Tibial nerve (tissue), 4 donors: ENCODE measurements at regions not wholly inside any gene's neighbourhood (a gene's known extent, or its start where the extent isn't known, plus 50 kb on each side); places are given as distances from the start of the nearest gene placed in this dataset.

Experiments
- DNase-seq, 2 donors: peaks; one replicate each; pipeline ENCODE4 v3.0.0-alpha.2; 2019; ENCODE audit warnings: low spot score in 2 of 2
- H3K27ac ChIP-seq, 4 donors: fragments of 200-600 bp; sonication (generic) in 3 of 4; one replicate each; pipeline ENCODE4 v1.5.1; 2017 to 2019; ENCODE audit warnings: mild to moderate bottlenecking in 1 of 4
- H3K27me3 ChIP-seq, 2 donors: fragments of 200-600 bp; sonication (generic) in 1 of 2; one replicate each; pipeline versions ENCODE4 v1.5.1 to v1.6.0; 2017 to 2019
- H3K36me3 ChIP-seq, 3 donors: fragments of 200-600 bp; sonication (generic); one replicate each; pipeline ENCODE4 v1.5.1; 2018 to 2019
- H3K4me1 ChIP-seq, 4 donors: fragments of 200-600 bp; sonication (generic) in 3 of 4; one replicate each; pipeline ENCODE4 v1.5.1; 2017 to 2019
- H3K4me3 ChIP-seq, 4 donors: fragments of 200-600 bp; sonication (generic) in 3 of 4; one replicate each; pipeline ENCODE4 v1.5.1; 2017 to 2019; ENCODE audit warnings: mild to moderate bottlenecking in 1 of 4, moderate library complexity in 1 of 4
- H3K9me3 ChIP-seq, 4 donors: fragments of 200-600 bp; sonication (generic) in 3 of 4; one replicate each; pipeline ENCODE4 v1.5.1; 2017 to 2019
- CTCF ChIP-seq, 5 experiments: fragments of 200-600 bp in 3 of 5; fragments of 450-650 bp in 2 of 5; sonication (generic) in 3 of 5; IDR thresholded peaks; one replicate each; pipeline ENCODE4 v1.5.1; 2016 to 2019; ENCODE audit warnings: antibody characterized with exemption in 5 of 5, mild to moderate bottlenecking in 3 of 5, moderate library complexity in 2 of 5
- EP300 ChIP-seq, 2 donors: sonication (generic); formaldehyde crosslinking; IDR thresholded peaks; one replicate each; pipeline ENCODE4 v1.6.1; 2017; ENCODE audit warnings: antibody characterized with exemption in 2 of 2, mild to moderate bottlenecking in 1 of 2
- POLR2A ChIP-seq, 2 donors: fragments of 450-650 bp; IDR thresholded peaks; one replicate each; pipeline ENCODE4 v1.6.1; 2017; ENCODE audit warnings: antibody characterized with exemption in 2 of 2, mild to moderate bottlenecking in 2 of 2, moderate library complexity in 2 of 2
- WGBS, 2 donors: methylation state at CpG; one replicate each; pipeline ENCODE4 v1.1.5; 2018; 5-methylcytosine and 5-hydroxymethylcytosine counted together

GRCh38 chr5:24909210-24909609, 264.4 kb upstream of the CDH10 start:
- no peak overlapping the region for H3K27ac ChIP-seq
- no peaks in the 10 kb centered on the region for H3K27me3 ChIP-seq
- H3K9me3 ChIP-seq: no peaks in the 10 kb centered on the region
- H3K4me1 ChIP-seq: no peaks in the 10 kb centered on the region
- no peak overlapping the region for H3K4me3 ChIP-seq
- TF ChIP-seq POLR2A (IDR thresholded peaks at IDR 0.05) (no peak), CTCF (IDR thresholded peaks at IDR 0.05) (no peak), EP300 (IDR thresholded peaks at IDR 0.05) (no peak)
- no peak for DNase-seq
- no peaks in the 10 kb centered on the region for H3K36me3 ChIP-seq

- no peak for TF ChIP-seq CTCF (IDR thresholded peaks at IDR 0.05)
- TF ChIP-seq EP300 (IDR thresholded peaks at IDR 0.05): no peak
- TF ChIP-seq POLR2A (IDR thresholded peaks at IDR 0.05): no peak
- WGBS, 2 donors: 91 to 97% methylated on average over 1 of the region's 1 CpG
- H3K9me3 ChIP-seq: no peaks in the 10 kb centered on the region
- no peak for DNase-seq
- no peaks in the 10 kb centered on the region for H3K4me1 ChIP-seq
- H3K27me3 ChIP-seq: no peaks in the 10 kb centered on the region
- H3K27ac ChIP-seq: no peak overlapping the region
- no peak overlapping the region for H3K4me3 ChIP-seq
- H3K36me3 ChIP-seq: no peaks in the 10 kb centered on the region
Measured at GRCh38 chr5:24906689-24907088, 261.9 kb upstream of the CDH10 start.

- TF ChIP-seq EP300 (IDR thresholded peaks at IDR 0.05) (no peak), POLR2A (IDR thresholded peaks at IDR 0.05) (no peak), CTCF (IDR thresholded peaks at IDR 0.05) (no peak)
- H3K36me3 ChIP-seq: no peaks in the 10 kb centered on the region
- 89 to 93% methylated on average over 2 of the region's 2 CpGs for WGBS, 2 donors
- no peaks in the 10 kb centered on the region for H3K27me3 ChIP-seq
- no peak overlapping the region for H3K27ac ChIP-seq
- H3K4me3 ChIP-seq: no peak overlapping the region
- no peaks in the 10 kb centered on the region for H3K4me1 ChIP-seq
- no peak for DNase-seq
- H3K9me3 ChIP-seq: no peaks in the 10 kb centered on the region
Measured at GRCh38 chr5:24904981-24905517, 260.3 kb upstream of the CDH10 start.

DNA sequence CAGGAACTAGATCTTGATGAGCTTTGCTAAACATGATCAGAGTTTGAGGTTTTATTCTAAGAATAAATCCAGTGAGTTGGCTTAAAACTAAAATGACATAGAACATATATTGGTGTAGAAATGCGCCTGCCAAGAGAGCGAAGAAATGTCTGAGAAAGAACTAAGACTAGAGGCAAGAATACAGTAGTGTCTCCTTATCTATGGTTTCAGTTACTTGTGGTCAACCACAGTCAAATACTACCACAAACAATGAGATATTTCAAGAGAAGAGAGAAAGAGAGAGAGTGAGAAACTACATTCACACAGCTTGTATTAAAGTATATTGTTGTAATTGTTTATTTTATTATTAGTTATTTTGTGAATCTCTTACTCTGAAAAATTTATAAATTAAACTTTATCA, 254.4 kb upstream of the CDH10 start:
- Histone ChIP-seq H3K4me3 (no peak overlapping the region), H3K4me1 (no peaks in the 10 kb centered on the region), H3K27ac (no peak overlapping the region), H3K9me3 (no peaks in the 10 kb centered on the region), H3K27me3 (no peaks in the 10 kb centered on the region), H3K36me3 (no peaks in the 10 kb centered on the region)
- no peak for DNase-seq
- WGBS, 2 donors: 86 to 87% methylated on average over 2 of the region's 2 CpGs
- TF ChIP-seq POLR2A (IDR thresholded peaks at IDR 0.05) (no peak), EP300 (IDR thresholded peaks at IDR 0.05) (no peak), CTCF (IDR thresholded peaks at IDR 0.05) (no peak)

- Histone ChIP-seq H3K4me1 (no peaks in the 10 kb centered on the region), H3K27ac (no peak overlapping the region), H3K9me3 (no peaks in the 10 kb centered on the region), H3K36me3 (no peaks in the 10 kb centered on the region), H3K27me3 (no peaks in the 10 kb centered on the region), H3K4me3 (no peak overlapping the region)
- DNase-seq: no peak
- TF ChIP-seq CTCF (IDR thresholded peaks at IDR 0.05) (no peak), EP300 (IDR thresholded peaks at IDR 0.05) (no peak), POLR2A (IDR thresholded peaks at IDR 0.05) (no peak)
- 92% methylated on average over 4 of the region's 4 CpGs for WGBS, 2 donors
Measured at GRCh38 chr5:24864244-24864643, 219.5 kb upstream of the CDH10 start.
